ENCODE measurements at regions not wholly inside any gene's neighbourhood (a gene's known extent, or its start where the extent isn't known, plus 50 kb on each side); places are given as distances from the start of the nearest gene placed in this dataset.

DNA sequence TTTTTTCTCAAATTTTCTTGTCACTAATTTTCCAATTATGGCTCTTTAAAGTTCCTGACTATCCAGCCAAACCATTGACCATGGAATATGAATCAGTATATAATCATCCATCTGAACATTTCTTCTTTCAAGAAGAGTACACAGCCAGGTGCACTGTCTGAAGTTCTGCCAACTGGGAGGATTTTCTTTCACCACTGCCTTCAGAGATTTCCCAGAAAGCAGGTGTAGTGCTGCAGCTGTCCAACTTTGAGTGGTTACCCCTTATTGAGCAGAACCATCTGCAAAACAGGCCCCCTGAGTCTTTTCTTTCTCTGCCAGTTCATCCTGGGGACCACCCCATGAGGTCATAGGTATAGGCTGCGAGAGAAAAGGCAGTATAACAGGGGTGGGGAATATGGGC lies 1213.2 kb downstream of the RAPGEF2 start:
- TF ChIP-seq POLR2A (IDR thresholded peaks at IDR 0.05) (no peak), CTCF (IDR thresholded peaks at IDR 0.05) (no peak)

Data from upper lobe of left lung (tissue), 4 donors.